Lower lobe of right lung (tissue), 2 donors: ENCODE measurements at regions not wholly inside any gene's neighbourhood (a gene's known extent, or its start where the extent isn't known, plus 50 kb on each side); places are given as distances from the start of the nearest gene placed in this dataset.

ENCODE experiments used
- ATAC-seq, 2 donors: fragments of 200-7000 bp; cut with Tn5 transposase; one replicate each; pipeline ENCODE4 v1.9.1; 2020 to 2022; ENCODE audit warnings: mild to moderate bottlenecking in 2 of 2, moderate library complexity in 2 of 2
- DNase-seq: peaks from one replicate; pipeline ENCODE4 v3.0.0-alpha.2; 2020
- H3K27ac ChIP-seq: fragments of 200-600 bp; one replicate; pipeline ENCODE4 v1.8.0; 2022
- H3K27me3 ChIP-seq: fragments of 200-600 bp; one replicate; pipeline ENCODE4 v1.8.0; 2022; ENCODE audit warnings: low read depth
- H3K36me3 ChIP-seq: fragments of 200-600 bp; one replicate; pipeline ENCODE4 v1.8.0; 2022; ENCODE audit warnings: mild to moderate bottlenecking
- H3K4me1 ChIP-seq: fragments of 200-600 bp; one replicate; pipeline ENCODE4 v1.8.0; 2022
- H3K4me3 ChIP-seq: fragments of 200-600 bp; one replicate; pipeline ENCODE4 v1.8.0; 2022; ENCODE audit warnings: mild to moderate bottlenecking
- H3K9me3 ChIP-seq: fragments of 200-600 bp; one replicate; pipeline ENCODE4 v1.8.0; 2022
- CTCF ChIP-seq: fragments of 200-600 bp; IDR thresholded peaks from one replicate; pipeline ENCODE4 v1.8.0; 2022; ENCODE audit warnings: antibody characterized with exemption, mild to moderate bottlenecking
- intact Hi-C: fragments of 100-400 bp; cut with DNase I; formaldehyde crosslinking; loops from one replicate; pipeline ENCODE4 v1.11.0; 2022
- donor health status: DM: no; HTN: yes; CAD: no; lungs with severe emphysema.

GRCh38 chr6:131414956-131415355 lies 158.1 kb upstream of the ARG1 start:
- no peaks in the 10 kb centered on the region for H3K9me3 ChIP-seq
- H3K27me3 ChIP-seq: no peaks in the 10 kb centered on the region
- ATAC-seq (no peak), DNase-seq (no peak)
- H3K4me3 ChIP-seq: no peak overlapping the region
- TF ChIP-seq CTCF: no peak
- H3K36me3 ChIP-seq: no peaks in the 10 kb centered on the region
- H3K4me1 ChIP-seq: no peaks in the 10 kb centered on the region
- intact Hi-C loops: no loop called here
- H3K27ac ChIP-seq: no peak overlapping the region

- Histone ChIP-seq H3K4me1 (no peaks in the 10 kb centered on the region), H3K4me3 (no peak overlapping the region), H3K27me3 (no peaks in the 10 kb centered on the region), H3K27ac (no peak overlapping the region), H3K36me3 (no peaks in the 10 kb centered on the region), H3K9me3 (no peaks in the 10 kb centered on the region)
- no peak for ATAC-seq
- DNase-seq: no peak
- intact Hi-C loops: no loop called here
- no peak for TF ChIP-seq CTCF
Measured at GRCh38 chr6:131418441-131418840, 154.6 kb upstream of the ARG1 start.

- H3K4me1 ChIP-seq: no peaks in the 10 kb centered on the region
Measured at GRCh38 chr6:131419702-131420101, 153.3 kb upstream of the ARG1 start.

GRCh38 chr6:131424016-131424415 lies 149.0 kb upstream of the ARG1 start:
- ATAC-seq (no peak), DNase-seq (no peak)
- Histone ChIP-seq H3K36me3 (no peaks in the 10 kb centered on the region), H3K4me1 (no peaks in the 10 kb centered on the region), H3K27me3 (no peaks in the 10 kb centered on the region), H3K4me3 (no peak overlapping the region), H3K27ac (no peak overlapping the region), H3K9me3 (no peaks in the 10 kb centered on the region)
- intact Hi-C loops: no loop called here
- TF ChIP-seq CTCF: no peak

More at GRCh38 chr6:131419702-131420101, 153.3 kb upstream of the ARG1 start:
- Histone ChIP-seq H3K27ac (no peak overlapping the region), H3K36me3 (no peaks in the 10 kb centered on the region), H3K9me3 (no peaks in the 10 kb centered on the region), H3K4me3 (no peak overlapping the region), H3K27me3 (no peaks in the 10 kb centered on the region)
- no peak for TF ChIP-seq CTCF
- ATAC-seq (no peak), DNase-seq (no peak)
- intact Hi-C loops: no loop called here

- ATAC-seq: no peak
- H3K36me3 ChIP-seq: no peaks in the 10 kb centered on the region
- H3K27ac ChIP-seq: no peak overlapping the region
- no peak for DNase-seq
- intact Hi-C loops: no loop called here
- no peak overlapping the region for H3K4me3 ChIP-seq
- H3K27me3 ChIP-seq: no peaks in the 10 kb centered on the region
- no peaks in the 10 kb centered on the region for H3K9me3 ChIP-seq
- no peaks in the 10 kb centered on the region for H3K4me1 ChIP-seq
- no peak for TF ChIP-seq CTCF
Measured at GRCh38 chr6:131424475-131424874, 148.6 kb upstream of the ARG1 start.
